ENCODE measurements at regions not wholly inside any gene's neighbourhood (a gene's known extent, or its start where the extent isn't known, plus 50 kb on each side); places are given as distances from the start of the nearest gene placed in this dataset.

DNA sequence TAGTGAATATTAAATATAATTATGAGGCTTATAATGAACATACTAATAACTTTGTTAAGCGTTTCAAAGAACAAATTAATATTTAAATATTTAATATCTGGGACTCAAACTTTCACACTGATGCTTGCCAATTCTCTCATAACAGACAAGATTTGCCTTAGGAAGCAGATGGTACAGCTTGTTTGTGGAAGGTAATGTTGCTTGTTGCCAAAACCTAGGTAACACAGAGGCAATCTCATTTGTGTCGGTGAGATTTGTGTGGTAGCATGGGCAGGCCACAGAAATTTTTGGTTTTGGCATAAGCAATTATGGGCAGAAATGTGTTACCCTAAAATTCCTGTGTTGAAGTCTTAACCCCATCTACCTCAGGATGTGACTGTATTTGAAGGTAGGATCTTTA, 114.9 kb upstream of the AFF2 start:
- TF ChIP-seq, protein P1, sequence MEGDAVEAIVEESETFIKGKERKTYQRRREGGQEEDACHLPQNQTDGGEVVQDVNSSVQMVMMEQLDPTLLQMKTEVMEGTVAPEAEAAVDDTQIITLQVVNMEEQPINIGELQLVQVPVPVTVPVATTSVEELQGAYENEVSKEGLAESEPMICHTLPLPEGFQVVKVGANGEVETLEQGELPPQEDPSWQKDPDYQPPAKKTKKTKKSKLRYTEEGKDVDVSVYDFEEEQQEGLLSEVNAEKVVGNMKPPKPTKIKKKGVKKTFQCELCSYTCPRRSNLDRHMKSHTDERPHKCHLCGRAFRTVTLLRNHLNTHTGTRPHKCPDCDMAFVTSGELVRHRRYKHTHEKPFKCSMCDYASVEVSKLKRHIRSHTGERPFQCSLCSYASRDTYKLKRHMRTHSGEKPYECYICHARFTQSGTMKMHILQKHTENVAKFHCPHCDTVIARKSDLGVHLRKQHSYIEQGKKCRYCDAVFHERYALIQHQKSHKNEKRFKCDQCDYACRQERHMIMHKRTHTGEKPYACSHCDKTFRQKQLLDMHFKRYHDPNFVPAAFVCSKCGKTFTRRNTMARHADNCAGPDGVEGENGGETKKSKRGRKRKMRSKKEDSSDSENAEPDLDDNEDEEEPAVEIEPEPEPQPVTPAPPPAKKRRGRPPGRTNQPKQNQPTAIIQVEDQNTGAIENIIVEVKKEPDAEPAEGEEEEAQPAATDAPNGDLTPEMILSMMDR (IDR thresholded peaks at IDR 0.05): no peak
- intact Hi-C loops (cut with DNase I): no loop called here
- Histone ChIP-seq H3K27ac (no peak overlapping the region), H3K9me3 (no peaks in the 10 kb centered on the region), H3K4me1 (peaks cover 0 to 8% (median 0%) of the 10 kb centered on the region in 9 donors), H3K36me3 (no peaks in the 10 kb centered on the region), H3K4me3 (no peak overlapping the region), H3K27me3 (no peaks in the 10 kb centered on the region)
- DNase-seq: no peak
- WGBS, 2 donors: 88 to 92% methylated on average over 2 of the region's 2 CpGs
- no peak for ATAC-seq

DNA sequence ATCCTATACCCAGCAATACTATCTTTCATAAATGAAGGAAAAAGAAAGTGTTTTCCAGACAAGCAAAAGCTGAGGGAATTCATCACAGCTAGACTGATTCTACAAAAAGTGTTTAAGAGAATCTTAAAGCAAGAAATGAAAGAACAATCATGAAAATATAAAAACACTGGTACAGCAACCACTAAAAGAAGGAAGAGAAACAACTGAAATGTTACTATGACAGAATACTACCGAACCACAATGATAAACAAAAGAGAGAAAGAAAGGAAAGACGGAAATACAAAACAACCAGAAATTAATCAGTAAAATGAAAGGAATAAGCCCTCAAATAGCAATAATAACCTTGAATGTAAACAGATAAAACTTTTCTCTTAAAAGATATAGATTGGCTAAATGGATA, 110.8 kb upstream of the AFF2 start:
- ATAC-seq (no peak), DNase-seq (no peak)
- Histone ChIP-seq H3K4me1 (no peaks in the 10 kb centered on the region), H3K27me3 (no peaks in the 10 kb centered on the region), H3K27ac (no peak overlapping the region), H3K36me3 (no peaks in the 10 kb centered on the region), H3K9me3 (no peaks in the 10 kb centered on the region), H3K4me3 (no peak overlapping the region)
- WGBS, 2 donors: 83 to 97% methylated on average over 2 of the region's 2 CpGs
- TF ChIP-seq, protein P1 (IDR thresholded peaks at IDR 0.05): no peak
- intact Hi-C loops (cut with DNase I): no loop called here

DNA sequence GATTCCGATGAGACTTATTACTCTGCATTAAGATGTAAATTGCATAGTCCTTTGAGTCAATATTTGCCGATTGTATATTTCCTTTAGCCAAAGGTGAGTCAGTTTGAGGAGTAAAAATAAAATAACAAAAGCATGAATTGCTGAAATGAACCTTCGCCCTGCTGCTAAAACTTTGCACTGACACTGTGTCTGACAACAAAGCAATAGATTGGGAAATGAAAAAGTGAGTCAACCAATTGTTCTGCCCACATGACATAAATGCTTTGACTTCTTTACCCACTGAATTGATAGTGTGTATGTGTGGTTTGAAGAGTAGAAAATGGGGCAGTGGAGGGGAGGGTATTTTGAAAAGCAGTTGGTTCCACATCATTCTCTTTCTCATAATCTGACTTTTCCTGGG, 88.4 kb upstream of the AFF2 start:
- WGBS, 2 donors: 69 to 77% methylated on average over 3 of the region's 3 CpGs
- TF ChIP-seq, protein P1 (IDR thresholded peaks at IDR 0.05): no peak
- H3K27ac ChIP-seq: no peak overlapping the region

DNA sequence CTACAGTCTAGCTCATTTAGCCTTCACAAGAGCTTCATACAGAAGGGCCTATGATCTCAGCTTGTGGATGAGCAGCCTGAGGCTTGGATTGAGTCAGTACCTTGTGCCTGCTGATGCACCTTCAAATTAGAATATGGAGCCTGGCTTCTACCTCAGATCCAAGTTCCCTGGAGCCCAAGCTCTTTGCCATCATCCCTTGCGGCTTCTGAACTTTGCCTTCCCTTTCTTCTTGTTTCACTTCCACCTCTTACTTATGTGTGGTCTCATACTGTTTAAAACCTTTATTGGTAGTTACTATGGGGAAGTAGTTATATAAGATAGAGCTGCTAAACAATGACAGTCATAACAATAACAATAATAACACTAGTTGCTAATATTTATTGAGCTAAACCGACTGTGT, 84.3 kb upstream of the AFF2 start:
- intact Hi-C loops (cut with DNase I): no loop called here
- Histone ChIP-seq H3K36me3 (no peaks in the 10 kb centered on the region), H3K4me3 (no peak overlapping the region), H3K9me3 (no peaks in the 10 kb centered on the region), H3K27me3 (no peaks in the 10 kb centered on the region), H3K27ac (no peak overlapping the region), H3K4me1 (no peaks in the 10 kb centered on the region)
- no peak for DNase-seq
- TF ChIP-seq, protein P1 (IDR thresholded peaks at IDR 0.05): no peak
- no peak for ATAC-seq
- WGBS, 2 donors: 85 to 90% methylated on average over 2 of the region's 2 CpGs

More for the DNA sequence above, 88.4 kb upstream of the AFF2 start:
- Histone ChIP-seq H3K36me3 (no peaks in the 10 kb centered on the region), H3K27me3 (no peaks in the 10 kb centered on the region), H3K4me3 (no peak overlapping the region), H3K4me1 (no peaks in the 10 kb centered on the region), H3K9me3 (no peaks in the 10 kb centered on the region)
- ATAC-seq (no peak), DNase-seq (no peak)
- intact Hi-C loops (cut with DNase I): no loop called here

DNA sequence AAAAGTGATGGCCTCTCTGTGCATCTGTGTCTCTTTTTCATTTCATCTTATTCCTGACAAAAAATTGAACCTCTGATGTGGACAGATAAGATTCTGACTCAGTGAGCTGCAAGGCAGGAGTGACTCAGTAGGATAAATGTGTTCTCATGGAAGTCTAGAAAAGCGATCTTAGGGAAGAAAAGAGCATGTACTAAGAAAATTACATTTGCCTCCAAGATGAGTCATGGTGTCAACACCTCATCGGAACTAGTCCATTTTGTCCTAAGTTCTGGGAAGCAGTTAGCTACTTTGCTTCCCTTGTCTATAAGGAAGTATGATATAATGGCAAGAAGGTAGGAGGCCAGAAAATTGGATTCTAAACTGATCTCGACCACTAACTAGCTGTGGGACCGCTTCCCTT, 83.5 kb upstream of the AFF2 start:
- DNase-seq: no peak
- 77% methylated on average over 4 of the region's 4 CpGs for WGBS, 2 donors
- Histone ChIP-seq H3K4me1 (no peaks in the 10 kb centered on the region), H3K36me3 (no peaks in the 10 kb centered on the region), H3K9me3 (no peaks in the 10 kb centered on the region), H3K27me3 (no peaks in the 10 kb centered on the region), H3K27ac (no peak overlapping the region), H3K4me3 (no peak overlapping the region)
- intact Hi-C loops (cut with DNase I): no loop called here
- TF ChIP-seq, protein P1 (IDR thresholded peaks at IDR 0.05): no peak
- ATAC-seq: no peak

Measured in heart right ventricle (tissue), 16 donors.